Stimulated activated CD8-positive, alpha-beta memory T cell treated with anti-CD3 and anti-CD28 coated beads, Interleukin-7, amount 100 ng/mL, for 48 hours (primary cell): ENCODE measurements at regions not wholly inside any gene's neighbourhood (a gene's known extent, or its start where the extent isn't known, plus 50 kb on each side); places are given as distances from the start of the nearest gene placed in this dataset.
"Not testable (repeated sequence)": the region's sequence is repeated elsewhere in the genome, so short reads cannot be mapped to it uniquely, and the experiment has no call there.

Experiments used
- DNase-seq, 2 donors: peaks; one replicate each; pipeline ENCODE4 v3.0.0-alpha.2; 2020; ENCODE audit warnings: low read depth in 1 of 2; ENCODE audit errors: extremely low read depth in 1 of 2

- DNase-seq: no peak
Observed at GRCh38 chr1:230558324-230558723, 84.0 kb upstream of the COG2 start.

GRCh38 chr1:230556453-230556852 lies 85.8 kb upstream of the COG2 start:
- no peak for DNase-seq

- no peak for DNase-seq
Observed at GRCh38 chr1:230555814-230556213, 86.5 kb upstream of the COG2 start.

GRCh38 chr1:230552880-230553279 lies 89.4 kb upstream of the COG2 start:
- DNase-seq: no peak

GRCh38 chr1:230550945-230551344 lies 91.3 kb upstream of the COG2 start:
- not testable (repeated sequence) for DNase-seq

GRCh38 chr1:230550428-230550827 lies 91.9 kb upstream of the COG2 start:
- no peak for DNase-seq

- DNase-seq: no peak
Observed at GRCh38 chr1:230549625-230550024, 92.7 kb upstream of the COG2 start.

GRCh38 chr1:230548997-230549396 lies 93.3 kb upstream of the COG2 start:
- no peak for DNase-seq

GRCh38 chr1:230548357-230548756 lies 93.9 kb upstream of the COG2 start:
- DNase-seq: no peak

- no peak for DNase-seq
Observed at GRCh38 chr1:230545181-230545580, 97.1 kb upstream of the COG2 start.

- DNase-seq: no peak
Observed at GRCh38 chr1:230544758-230545157, 97.5 kb upstream of the COG2 start.

GRCh38 chr1:230543085-230543484 lies 99.2 kb upstream of the COG2 start:
- no peak for DNase-seq

GRCh38 chr1:230542681-230543080 lies 99.6 kb upstream of the COG2 start:
- DNase-seq: no peak

GRCh38 chr1:230542054-230542453 lies 100.2 kb upstream of the COG2 start:
- DNase-seq: peak; percentile 6 to 37

- DNase-seq: no peak
Observed at GRCh38 chr1:230541306-230541705, 101.0 kb upstream of the COG2 start.

- no peak for DNase-seq
Observed at GRCh38 chr1:230540421-230541155, 101.7 kb upstream of the COG2 start.

- no peak for DNase-seq
Observed at GRCh38 chr1:230537456-230537855, 104.8 kb upstream of the COG2 start.

- no peak for DNase-seq
Observed at GRCh38 chr1:230536641-230537155, 105.6 kb upstream of the COG2 start.

- no peak for DNase-seq
Observed at GRCh38 chr1:230534224-230534623, 108.1 kb upstream of the COG2 start.

GRCh38 chr1:230531103-230531502 lies 105.0 kb upstream of the PGBD5 start:
- DNase-seq: no peak

GRCh38 chr1:230519246-230519645 lies 93.1 kb upstream of the PGBD5 start:
- no peak for DNase-seq

- no peak for DNase-seq
Observed at GRCh38 chr1:230518511-230518910, 92.4 kb upstream of the PGBD5 start.

GRCh38 chr1:230517786-230518185 lies 91.7 kb upstream of the PGBD5 start:
- no peak for DNase-seq
